ENCODE measurements at regions not wholly inside any gene's neighbourhood (a gene's known extent, or its start where the extent isn't known, plus 50 kb on each side); places are given as distances from the start of the nearest gene placed in this dataset.

DNA sequence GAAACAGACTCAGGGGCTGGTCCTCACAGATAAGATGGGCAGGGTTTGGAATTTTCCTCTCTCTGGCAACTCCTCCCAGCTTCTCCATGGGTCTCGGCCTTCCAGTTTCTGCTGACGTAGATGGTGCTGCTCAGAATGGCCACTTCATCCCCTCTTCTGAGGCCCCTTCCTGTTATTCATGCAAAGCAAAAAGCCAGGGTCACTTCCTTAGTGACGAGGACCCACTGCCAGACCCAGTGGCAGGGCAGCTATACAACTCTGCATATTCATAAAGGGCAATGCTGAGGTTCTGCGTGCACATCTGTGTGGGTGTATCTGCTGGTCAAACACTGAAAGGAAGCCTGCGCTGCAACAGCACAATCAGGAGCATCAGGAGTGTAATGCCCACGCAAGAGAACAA lies 108.8 kb downstream of the WSCD1 start:
- 0% methylated on average over 6 of the region's 6 CpGs for WGBS (ENCODE audit: insufficient coverage, low coverage, missing lambda C conversion rate)
- CTCF ChIA-PET (ENCODE audit: low intra/inter-chr PET ratio) = no interaction called here

More for the DNA sequence above, 108.8 kb downstream of the WSCD1 start:
- in situ Hi-C loops (cut with MboI) (no loop called here), intact Hi-C loops (cut with micrococcal nuclease) (no loop called here)
- Histone ChIP-seq H4K20me1 (replicated peaks; ENCODE audit: control insufficient read depth, insufficient read depth, low read length) (no peaks in the 10 kb centered on the region; the same call in 1 of the 2 replicates), H3K9me3 (replicated peaks; ENCODE audit: control insufficient read depth, insufficient read depth, low read depth, low read length) (no peaks in the 10 kb centered on the region), H3K27me3 (ENCODE audit: control insufficient read depth in 2 of 2, insufficient read depth in 2 of 2, low read length in 2 of 2) (peaks cover 0 to 9% of the 10 kb centered on the region in 2 experiments; a peak in 2 of 5 replicates), H3K4me1 (replicated peaks in 1 of 2; ENCODE audit: control insufficient read depth in 2 of 2, insufficient read depth in 2 of 2, low read length in 2 of 2) (no peaks in the 10 kb centered on the region), H3K79me2 (ENCODE audit: control insufficient read depth, insufficient read depth, low read length) (no peaks in the 10 kb centered on the region), H3K9me1 (ENCODE audit: control insufficient read depth, insufficient read depth, low read length) (no peaks in the 10 kb centered on the region), H3K27ac (ENCODE audit: extremely low read depth, low read depth, low read length) (no peak overlapping the region), H3K36me3 (ENCODE audit: control insufficient read depth, insufficient read depth, low read length) (no peaks in the 10 kb centered on the region), H3K4me2 (ENCODE audit: insufficient read depth, low read length) (no peak overlapping the region), H2AFZ (ENCODE audit: low read depth, low read length) (no peak overlapping the region), H3K9ac (ENCODE audit: insufficient read depth in 1 of 2, low read depth in 2 of 2, low read length in 2 of 2) (no peak overlapping the region), H3K4me3 (no peak overlapping the region)
- POLR2A ChIA-PET = no interaction called here
- ATAC-seq (no peak), FAIRE-seq (no peak), DNase-seq (ENCODE audit: extremely low read depth in 1 of 4, low spot score in 3 of 4) (no peak)
- TF ChIP-seq ZNF354B (CRISPR knock-in tag; IDR thresholded peaks at IDR 0.05) (no peak), NCOA2 (IDR thresholded peaks at IDR 0.05; ENCODE audit: partially characterized antibody in 2 of 2) (no peak), MNT (conservative IDR thresholded peaks at IDR 0.05) (no peak), FOXJ3 (CRISPR knock-in tag; IDR thresholded peaks at IDR 0.05) (no peak)
- BruUV-seq (replicated peaks) = no TSS peak

Measured in K562 (cell line).